Spleen (tissue), 11 donors: ENCODE measurements at regions not wholly inside any gene's neighbourhood (a gene's known extent, or its start where the extent isn't known, plus 50 kb on each side); places are given as distances from the start of the nearest gene placed in this dataset.
"Not testable (repeated sequence)": the region's sequence is repeated elsewhere in the genome, so short reads cannot be mapped to it uniquely, and the experiment has no call there.

ENCODE experiments used
- DNase-seq: peaks from one replicate; pipeline ENCODE4 v3.0.0-alpha.2; 2020
- H3K27ac ChIP-seq, 8 donors: fragments of 200-600 bp; sonication (generic) in 7 of 8; 1 replicate in 4 of 8; 2 replicates in 4 of 8; pipeline versions ENCODE4 v1.5.0 to v1.8.0; 2016 to 2021; ENCODE audit warnings: inconsistent platforms in 4 of 8, mild to moderate bottlenecking in 4 of 8, moderate library complexity in 1 of 8
- H3K27me3 ChIP-seq, 7 donors: fragments of 200-600 bp; sonication (generic) in 6 of 7; replicated peaks in 1 of 7; 1 replicate in 4 of 7; 2 replicates in 3 of 7; pipeline versions ENCODE4 v1.5.0 to v1.8.0; 2016 to 2021; ENCODE audit warnings: inconsistent platforms in 3 of 7, mild to moderate bottlenecking in 1 of 7
- H3K36me3 ChIP-seq, 6 donors: fragments of 200-600 bp; sonication (generic) in 5 of 6; 1 replicate in 4 of 6; 2 replicates in 2 of 6; pipeline versions ENCODE4 v1.5.0 to v1.8.0; 2016 to 2021; ENCODE audit warnings: inconsistent platforms in 2 of 6
- H3K4me1 ChIP-seq, 6 donors: fragments of 200-600 bp; sonication (generic) in 5 of 6; 1 replicate in 3 of 6; 2 replicates in 3 of 6; pipeline versions ENCODE4 v1.5.0 to v1.8.0; 2016 to 2021; ENCODE audit warnings: inconsistent platforms in 3 of 6
- H3K4me3 ChIP-seq, 8 donors: fragments of 200-600 bp; sonication (generic) in 7 of 8; 1 replicate in 4 of 8; 2 replicates in 4 of 8; pipeline versions ENCODE4 v1.5.0 to v1.8.0; 2016 to 2021; ENCODE audit warnings: inconsistent platforms in 4 of 8, mild to moderate bottlenecking in 4 of 8, moderate library complexity in 2 of 8
- H3K9me3 ChIP-seq, 8 donors: fragments of 200-600 bp; sonication (generic) in 7 of 8; 1 replicate in 4 of 8; 2 replicates in 4 of 8; pipeline versions ENCODE4 v1.5.0 to v1.8.0; 2016 to 2021; ENCODE audit warnings: inconsistent platforms in 4 of 8
- POLR2A ChIP-seq, 3 donors: fragments of 450-650 bp; IDR thresholded peaks; one replicate each; pipeline ENCODE4 v1.5.1; 2017; ENCODE audit warnings: antibody characterized with exemption in 3 of 3, mild to moderate bottlenecking in 1 of 3
- POLR2AphosphoS5 ChIP-seq, 3 donors: sonication (generic); formaldehyde crosslinking; IDR thresholded peaks; one replicate each; pipeline ENCODE4 v1.5.1; 2017; ENCODE audit warnings: antibody characterized with exemption in 3 of 3
- WGBS, 5 donors: extraction: QIAGEN DNeasy Blood & Tissue Kit in 3 of 5; methylation state at CpG; one replicate each; pipeline versions ENCODE4 v1.1.5 to v1.1.7; 2013 to 2018; 5-methylcytosine and 5-hydroxymethylcytosine counted together
- intact Hi-C: fragments of 100-400 bp; cut with DNase I; formaldehyde crosslinking; loops from one replicate; pipeline ENCODE4 v1.15.0; 2023; ENCODE audit warnings: low total_unique reads
- TF ChIP-seq, protein P1 (sequence below), 11 experiments: fragments of 200-600 bp in 7 of 11; fragments of 450-650 bp in 4 of 11; sonication (generic) in 4 of 11; IDR thresholded peaks in 8 of 11; conservative IDR thresholded peaks in 3 of 11; 1 replicate in 7 of 11; 2 replicates in 4 of 11; pipeline versions ENCODE4 v1.4.0 to v1.8.0; 2016 to 2021; ENCODE audit warnings: antibody characterized with exemption in 11 of 11, inconsistent platforms in 4 of 11, mild to moderate bottlenecking in 1 of 11
- donor health status: healthy with polysubstance abuse.
- donor health status: DM: no; HTN: no; CAD: no; lungs with moderate emphysema.
- donor health status: DM: no; HTN: no; CAD: no.
- donor health status: Bipolar disorder and iron deficiency.
- donor health status: healthy.
- donor health status: DM: no; HTN: no; CAD: no.
- donor health status: DM: yes; HTN: yes; CAD: no.

DNA sequence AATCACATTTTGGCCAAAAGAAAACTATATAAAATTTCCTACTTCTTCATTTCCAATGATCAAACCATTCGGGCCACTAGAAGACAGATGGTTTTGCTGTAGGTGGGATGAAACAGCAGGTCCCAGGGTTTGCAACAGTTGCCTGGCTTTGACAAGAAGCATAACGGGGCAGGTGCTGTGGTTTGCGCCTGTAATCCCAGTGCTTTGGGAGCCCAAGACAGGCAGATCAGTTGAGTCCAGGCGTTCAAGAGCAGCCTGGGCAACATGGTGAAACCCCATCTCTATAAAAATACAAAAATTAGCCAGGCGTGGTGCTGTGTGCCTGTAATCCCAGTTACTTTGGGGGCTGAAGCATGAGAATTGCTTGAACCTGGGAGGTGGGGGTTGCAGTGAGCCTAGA is 81.4 kb upstream of the XPO1 start:
- H3K4me3 ChIP-seq = no peak overlapping the region
- 87 to 94% (median 88%) methylated on average over 5 of the region's 5 CpGs for WGBS, 5 donors
- no peak overlapping the region for H3K27ac ChIP-seq
- no peaks in the 10 kb centered on the region for H3K4me1 ChIP-seq
- no peak for TF ChIP-seq POLR2AphosphoS5 (IDR thresholded peaks at IDR 0.05)
- TF ChIP-seq, protein P1, sequence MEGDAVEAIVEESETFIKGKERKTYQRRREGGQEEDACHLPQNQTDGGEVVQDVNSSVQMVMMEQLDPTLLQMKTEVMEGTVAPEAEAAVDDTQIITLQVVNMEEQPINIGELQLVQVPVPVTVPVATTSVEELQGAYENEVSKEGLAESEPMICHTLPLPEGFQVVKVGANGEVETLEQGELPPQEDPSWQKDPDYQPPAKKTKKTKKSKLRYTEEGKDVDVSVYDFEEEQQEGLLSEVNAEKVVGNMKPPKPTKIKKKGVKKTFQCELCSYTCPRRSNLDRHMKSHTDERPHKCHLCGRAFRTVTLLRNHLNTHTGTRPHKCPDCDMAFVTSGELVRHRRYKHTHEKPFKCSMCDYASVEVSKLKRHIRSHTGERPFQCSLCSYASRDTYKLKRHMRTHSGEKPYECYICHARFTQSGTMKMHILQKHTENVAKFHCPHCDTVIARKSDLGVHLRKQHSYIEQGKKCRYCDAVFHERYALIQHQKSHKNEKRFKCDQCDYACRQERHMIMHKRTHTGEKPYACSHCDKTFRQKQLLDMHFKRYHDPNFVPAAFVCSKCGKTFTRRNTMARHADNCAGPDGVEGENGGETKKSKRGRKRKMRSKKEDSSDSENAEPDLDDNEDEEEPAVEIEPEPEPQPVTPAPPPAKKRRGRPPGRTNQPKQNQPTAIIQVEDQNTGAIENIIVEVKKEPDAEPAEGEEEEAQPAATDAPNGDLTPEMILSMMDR (IDR thresholded peaks at IDR 0.05 in 8 of 11, conservative IDR thresholded peaks at IDR 0.05 in 3 of 11) = no peak
- TF ChIP-seq POLR2A (IDR thresholded peaks at IDR 0.05) = no peak
- no peaks in the 10 kb centered on the region for H3K36me3 ChIP-seq
- DNase-seq = no peak
- intact Hi-C loops = no loop called here
- H3K9me3 ChIP-seq = no peaks in the 10 kb centered on the region
- H3K27me3 ChIP-seq = no peaks in the 10 kb centered on the region

DNA sequence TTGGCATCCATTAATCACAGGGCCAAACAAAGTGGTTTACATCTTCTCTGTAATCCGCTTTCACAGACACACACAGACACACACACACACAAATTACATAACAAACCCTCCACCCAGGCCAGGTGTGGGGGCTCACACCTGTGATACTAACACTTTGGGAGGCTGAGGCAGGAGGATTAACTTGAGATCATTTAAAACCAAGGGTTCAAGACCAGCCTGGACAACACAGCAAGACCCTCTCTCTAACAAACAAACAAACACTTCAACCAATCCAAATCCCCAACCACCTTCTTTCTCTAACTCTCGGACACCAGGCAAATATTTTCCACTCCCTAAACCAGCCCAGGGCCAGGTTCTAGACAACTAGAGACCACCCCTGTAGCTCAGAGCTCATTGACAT is 79.5 kb upstream of the XPO1 start:
- H3K27me3 ChIP-seq = no peaks in the 10 kb centered on the region
- 80 to 96% (median 88%) methylated on average over 2 of the region's 2 CpGs for WGBS, 5 donors

DNA sequence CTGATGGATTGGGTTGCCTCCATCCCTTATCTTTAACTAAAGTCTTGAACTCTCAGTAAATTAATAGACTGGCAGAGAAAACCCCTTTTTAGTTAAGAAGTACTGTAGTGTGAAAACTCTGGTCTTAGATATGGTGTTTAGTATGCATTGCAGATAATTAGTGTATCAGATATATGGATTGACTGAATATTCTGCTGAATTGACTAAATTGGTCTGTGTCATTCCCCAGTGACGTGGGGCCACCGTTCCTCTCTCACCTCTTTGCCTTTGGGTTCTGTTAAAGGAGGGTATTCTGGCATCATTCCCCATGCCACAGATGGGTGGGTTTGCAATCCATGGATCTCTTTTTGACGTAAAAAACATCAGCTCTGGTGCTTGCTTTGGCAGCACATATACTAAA is 67.1 kb upstream of the XPO1 start:
- intact Hi-C loops = no loop called here
- Histone ChIP-seq H3K4me3 (no peak overlapping the region), H3K27ac (no peak overlapping the region), H3K27me3 (no peaks in the 10 kb centered on the region), H3K4me1 (no peaks in the 10 kb centered on the region), H3K9me3 (no peaks in the 10 kb centered on the region), H3K36me3 (no peaks in the 10 kb centered on the region)
- TF ChIP-seq POLR2A (IDR thresholded peaks at IDR 0.05) (no peak), POLR2AphosphoS5 (IDR thresholded peaks at IDR 0.05) (no peak)
- TF ChIP-seq, protein P1 (IDR thresholded peaks at IDR 0.05 in 8 of 11, conservative IDR thresholded peaks at IDR 0.05 in 3 of 11) = no peak
- no peak for DNase-seq
- WGBS, 5 donors = 92 to 98% (median 94%) methylated on average over 3 of the region's 3 CpGs

More for the DNA sequence above, 79.5 kb upstream of the XPO1 start:
- intact Hi-C loops = no loop called here
- no peak overlapping the region for H3K4me3 ChIP-seq
- H3K4me1 ChIP-seq = no peaks in the 10 kb centered on the region
- H3K9me3 ChIP-seq = no peaks in the 10 kb centered on the region
- DNase-seq = no peak
- no peaks in the 10 kb centered on the region for H3K36me3 ChIP-seq
- no peak for TF ChIP-seq POLR2AphosphoS5 (IDR thresholded peaks at IDR 0.05)
- TF ChIP-seq, protein P1 (IDR thresholded peaks at IDR 0.05 in 8 of 11, conservative IDR thresholded peaks at IDR 0.05 in 3 of 11) = no peak
- TF ChIP-seq POLR2A (IDR thresholded peaks at IDR 0.05) = no peak
- H3K27ac ChIP-seq = no peak overlapping the region

DNA sequence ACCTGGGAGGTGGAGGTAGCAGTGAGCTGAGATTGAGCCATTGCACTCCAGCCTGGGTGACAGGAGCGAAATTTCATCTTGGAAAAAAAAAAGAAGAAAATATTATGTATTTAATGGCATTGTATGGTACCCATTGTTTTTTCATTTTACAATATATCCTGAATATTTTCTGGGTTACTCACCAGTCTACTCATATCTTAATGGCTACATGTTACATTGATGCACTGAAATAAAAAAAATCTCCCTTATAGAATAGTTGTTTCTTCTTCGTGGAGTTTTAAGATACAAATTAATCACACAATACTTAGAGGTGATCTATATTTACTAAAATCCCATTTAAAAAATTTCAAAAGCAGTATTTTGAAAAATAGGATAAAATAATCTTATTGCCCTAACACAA is 66.3 kb upstream of the XPO1 start:
- H3K36me3 ChIP-seq = no peaks in the 10 kb centered on the region
- H3K27me3 ChIP-seq = no peaks in the 10 kb centered on the region
- intact Hi-C loops = no loop called here
- TF ChIP-seq, protein P1 (IDR thresholded peaks at IDR 0.05 in 8 of 11, conservative IDR thresholded peaks at IDR 0.05 in 3 of 11) = no peak
- TF ChIP-seq POLR2AphosphoS5 (IDR thresholded peaks at IDR 0.05) (no peak), POLR2A (IDR thresholded peaks at IDR 0.05) (no peak)
- 84 to 93% (median 89%) methylated on average over 2 of the region's 2 CpGs for WGBS, 5 donors
- no peaks in the 10 kb centered on the region for H3K9me3 ChIP-seq
- H3K4me1 ChIP-seq = no peaks in the 10 kb centered on the region
- H3K4me3 ChIP-seq = no peak overlapping the region
- DNase-seq = no peak
- H3K27ac ChIP-seq = no peak overlapping the region

DNA sequence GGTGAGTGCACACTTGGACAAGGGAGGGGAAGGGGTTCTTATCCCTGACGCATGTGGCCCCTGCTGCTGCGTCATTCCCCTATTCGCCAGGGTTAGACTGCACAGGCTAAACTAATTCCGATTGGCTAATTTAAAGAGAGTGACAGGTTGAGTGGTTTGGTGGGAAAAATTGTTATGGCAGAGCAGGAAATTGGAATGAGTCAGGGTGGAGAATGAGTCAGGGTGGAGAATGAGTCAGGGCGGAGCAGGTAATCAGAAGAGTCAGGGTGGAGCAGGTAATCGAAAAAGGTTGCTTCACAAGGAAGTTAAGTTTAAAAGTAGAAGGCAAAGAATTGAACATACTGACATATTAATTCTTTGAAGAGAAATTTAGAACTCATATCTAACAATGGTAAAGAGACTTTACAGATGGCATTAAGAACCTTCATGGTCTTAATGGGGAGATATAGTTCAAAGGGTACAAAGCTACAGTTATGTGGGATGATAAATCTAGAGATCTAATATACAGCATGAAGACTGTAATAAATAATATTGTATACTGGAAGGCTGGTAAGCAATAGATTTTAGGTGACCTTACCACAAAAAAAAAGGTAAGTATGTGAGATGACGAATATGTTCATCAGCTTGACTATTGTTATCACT is 60.5 kb upstream of the XPO1 start:
- intact Hi-C loops, H3K27me3 ChIP-seq, H3K36me3 ChIP-seq, H3K4me3 ChIP-seq, H3K4me1 ChIP-seq, H3K9me3 ChIP-seq, H3K27ac ChIP-seq, DNase-seq: not testable (repeated sequence)
- 86 to 96% (median 89%) methylated on average over 7 of the region's 7 CpGs for WGBS, 5 donors
